ENCODE measurements at regions not wholly inside any gene's neighbourhood (a gene's known extent, or its start where the extent isn't known, plus 50 kb on each side); places are given as distances from the start of the nearest gene placed in this dataset.

DNA sequence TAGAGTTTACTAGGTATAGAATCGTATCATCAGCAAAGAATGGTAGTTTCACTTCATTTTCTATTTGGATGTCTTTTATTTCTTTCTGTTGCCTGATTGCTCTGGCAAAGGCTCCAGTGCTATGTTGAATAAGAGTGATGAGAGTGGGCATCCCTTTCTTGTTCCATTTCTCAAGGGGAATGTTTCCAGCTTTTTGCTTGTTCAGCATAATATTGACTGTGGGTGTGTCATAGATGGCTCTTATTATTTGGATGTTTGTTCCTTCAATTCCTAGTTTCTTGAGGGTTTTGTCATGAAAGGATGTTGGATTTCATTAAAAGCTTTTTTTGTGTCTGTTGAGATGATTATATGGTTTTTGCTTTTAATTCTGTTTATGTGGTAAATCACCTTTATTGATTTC is 1114.5 kb downstream of the RAPGEF2 start:
- DNase-seq (ENCODE audit: low read depth in 2 of 2) = no peak

DNA sequence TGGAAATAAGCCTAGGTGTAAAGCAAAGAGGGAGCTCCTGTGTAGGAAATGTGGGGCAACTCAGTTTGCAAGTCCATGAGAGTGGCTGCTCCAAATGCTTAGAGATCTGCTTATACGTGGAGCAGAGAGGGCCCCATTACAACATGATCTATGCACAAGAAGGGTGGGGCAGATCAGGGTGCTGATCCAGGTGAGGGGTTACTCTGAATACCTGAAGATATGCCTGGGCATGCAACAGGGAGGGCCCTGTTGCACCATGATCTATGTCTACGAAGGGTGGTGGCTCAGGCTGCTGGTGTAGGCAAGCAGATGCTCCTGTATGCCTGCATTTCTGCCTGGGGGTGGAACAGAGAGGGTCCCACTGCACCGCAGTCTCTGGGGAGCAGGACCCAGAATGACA is 1121.2 kb downstream of the RAPGEF2 start:
- DNase-seq (ENCODE audit: low read depth in 2 of 2) = no peak

DNA sequence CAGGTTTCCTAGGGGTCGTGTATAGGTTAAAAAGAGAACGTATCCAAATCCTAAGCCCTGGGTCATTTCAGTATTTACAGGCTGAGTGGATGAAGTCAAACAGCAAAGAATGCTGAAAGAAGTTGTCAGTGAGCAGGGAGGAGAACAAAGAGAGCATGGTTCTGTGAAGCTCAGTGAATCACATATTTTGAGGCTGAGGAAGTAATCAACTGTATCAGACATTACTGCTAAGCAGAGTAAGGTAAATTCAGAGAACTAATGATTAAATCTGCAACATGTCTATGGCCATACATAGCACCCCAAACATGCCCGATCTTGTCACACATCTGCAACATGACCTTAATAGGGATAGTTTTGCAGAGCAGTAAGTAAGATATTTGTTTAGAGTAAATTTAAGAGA is 1130.3 kb downstream of the RAPGEF2 start:
- no peak for DNase-seq (ENCODE audit: low read depth in 2 of 2)

DNA sequence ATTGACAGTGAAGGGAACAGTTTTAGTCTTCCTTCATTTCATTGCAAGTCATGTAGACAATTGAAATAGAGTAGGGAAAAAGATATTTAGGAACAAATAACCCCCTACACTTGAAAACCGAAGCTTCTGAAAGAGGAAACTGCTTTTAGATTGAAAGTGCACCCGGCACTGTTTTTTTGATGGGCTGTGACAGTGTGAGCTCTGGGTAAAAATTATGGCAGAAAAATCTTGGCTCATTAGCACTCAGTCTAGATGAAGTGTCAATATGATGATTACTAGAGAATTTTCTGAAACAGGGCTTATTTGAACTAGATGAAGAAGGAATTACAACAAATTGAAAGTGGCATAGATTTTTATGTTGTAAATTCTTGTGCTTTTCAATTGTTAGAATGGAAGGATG is 1132.4 kb downstream of the RAPGEF2 start:
- DNase-seq (ENCODE audit: low read depth in 2 of 2) = no peak

DNA sequence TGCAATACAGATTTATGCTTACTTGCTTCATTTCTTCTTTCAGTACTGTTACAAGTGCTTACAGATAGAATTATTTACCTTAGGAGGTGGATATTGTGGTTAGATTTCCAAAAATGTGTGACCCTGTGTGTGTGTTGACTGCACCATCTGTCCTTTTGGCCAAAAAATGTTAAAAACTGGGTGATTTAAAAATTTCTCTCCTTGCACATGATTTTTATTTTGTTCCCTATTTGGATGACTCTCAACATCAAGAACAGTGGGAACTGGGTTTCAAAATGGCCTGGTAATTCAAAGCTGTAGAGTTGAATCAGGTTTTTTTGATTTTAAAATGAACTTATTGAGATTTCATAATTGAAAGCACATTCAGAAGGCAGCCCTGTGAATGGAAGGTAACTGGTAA is 1132.9 kb downstream of the RAPGEF2 start:
- no peak for DNase-seq (ENCODE audit: low read depth in 2 of 2)

DNA sequence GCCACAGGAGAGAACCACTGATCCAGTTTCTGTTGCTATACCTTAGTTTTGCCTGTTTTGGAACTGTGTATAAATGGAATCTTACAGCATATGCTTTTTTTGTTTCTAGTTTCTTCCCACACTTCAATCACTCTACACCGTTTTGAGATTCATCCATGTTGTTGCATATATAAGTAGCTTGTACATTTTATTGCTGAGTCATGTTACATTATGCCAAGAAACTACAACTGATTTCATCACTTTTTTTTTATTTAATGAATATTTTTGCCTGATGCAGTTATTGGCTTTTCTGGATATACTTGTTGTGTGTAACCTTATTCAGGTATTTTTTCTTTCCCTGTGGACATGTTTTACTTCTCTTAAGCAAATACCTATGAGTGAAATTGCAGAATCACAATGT is 1135.9 kb downstream of the RAPGEF2 start:
- peak in 1 of 2 experiments; percentile 2 for DNase-seq (ENCODE audit: low read depth in 2 of 2)

DNA sequence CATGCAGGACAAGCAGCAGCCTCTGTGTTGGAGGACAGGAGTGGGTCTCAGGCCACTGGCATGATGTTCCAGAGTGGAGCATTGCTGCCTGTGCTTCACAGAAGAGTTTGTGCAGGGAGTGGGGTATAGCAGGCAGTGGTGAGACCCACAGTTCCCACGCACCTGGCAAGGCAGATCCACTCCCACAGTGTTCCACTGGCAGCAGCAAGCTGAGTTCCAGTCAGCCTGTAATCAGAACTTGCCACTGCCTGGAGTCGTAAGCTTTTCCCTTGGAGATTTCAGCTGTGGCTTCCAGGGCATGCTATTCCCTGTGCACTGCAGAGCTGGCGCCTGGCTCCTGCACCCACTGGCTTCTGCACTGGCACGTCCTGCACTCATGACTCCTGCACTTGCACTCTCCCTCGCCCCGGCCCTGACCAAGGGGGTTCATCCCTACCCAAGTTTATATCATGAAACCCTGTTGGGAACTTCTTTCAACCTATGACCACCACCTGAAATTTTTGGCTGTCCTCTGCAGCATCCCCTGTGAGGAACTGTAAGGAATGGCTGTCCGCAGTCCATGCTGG is 1144.3 kb downstream of the RAPGEF2 start:
- no peak for DNase-seq (ENCODE audit: low read depth in 2 of 2)

DNA sequence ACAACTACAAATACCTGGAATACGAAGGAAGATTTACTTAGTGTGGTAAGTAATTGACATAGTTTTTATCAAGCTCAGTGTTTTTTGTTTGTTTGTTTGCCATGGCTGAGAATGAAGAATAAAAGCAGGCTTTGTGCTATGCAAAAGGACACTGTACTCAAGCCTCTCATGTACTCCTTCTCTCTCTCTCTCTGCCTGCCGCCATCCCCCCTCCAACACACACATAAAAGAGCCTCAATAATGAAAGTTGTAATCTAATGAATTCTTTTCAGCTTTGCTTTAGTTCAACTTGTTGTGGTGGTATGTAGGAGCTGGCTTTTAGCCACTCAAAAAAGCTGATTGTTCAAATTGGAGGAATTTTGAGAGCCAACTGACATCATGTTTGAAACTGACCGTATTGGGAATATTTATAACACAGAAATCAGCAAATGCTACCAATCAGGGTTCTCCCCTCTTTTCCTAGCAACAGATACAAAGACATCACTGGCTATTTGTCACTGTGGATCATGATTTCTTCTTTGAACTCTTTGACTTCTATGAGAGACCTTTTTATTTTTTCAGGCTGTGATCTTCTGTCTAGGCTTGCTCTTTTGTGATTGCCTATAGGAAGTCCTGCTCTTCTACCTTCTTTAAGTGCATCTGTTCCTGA is 1148.8 kb downstream of the RAPGEF2 start:
- DNase-seq (ENCODE audit: low read depth in 2 of 2) = no peak

DNA sequence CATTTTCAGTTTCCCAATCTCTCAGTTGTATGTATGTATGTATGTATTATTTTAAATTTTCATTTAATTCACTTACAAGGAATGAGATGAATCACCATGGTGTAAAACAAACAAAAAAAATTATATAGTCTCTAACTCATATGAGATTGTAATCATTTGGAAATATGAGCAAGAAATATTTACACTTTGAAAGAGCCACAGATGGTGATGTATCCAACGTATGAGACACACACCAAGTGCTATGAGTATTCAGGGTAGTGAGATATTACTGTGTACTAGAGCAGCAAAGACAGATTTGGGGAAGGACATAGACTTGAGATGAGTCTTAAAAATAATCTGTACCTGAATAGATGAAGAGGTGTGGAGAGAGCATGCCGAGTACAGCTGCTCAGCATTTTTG is 1154.4 kb downstream of the RAPGEF2 start:
- no peak for DNase-seq (ENCODE audit: low read depth in 2 of 2)

DNA sequence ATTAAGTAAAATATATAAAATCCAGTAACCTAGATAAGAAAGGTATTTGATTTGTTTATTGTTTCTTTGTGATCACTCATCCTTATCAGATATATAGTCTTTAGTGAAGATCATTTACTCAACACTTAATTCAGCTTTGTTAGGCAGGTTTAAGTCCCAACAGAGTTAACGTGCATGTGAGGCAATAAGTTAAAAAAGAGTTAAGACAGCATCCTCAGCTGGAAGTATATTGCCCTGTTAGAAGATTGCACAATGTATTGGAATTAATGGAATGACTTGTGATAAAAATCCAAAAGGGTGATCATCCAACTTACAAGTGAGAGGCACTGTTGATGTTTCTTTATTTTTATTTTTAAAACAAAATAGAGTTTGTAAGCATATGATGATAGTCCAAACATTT is 1162.1 kb downstream of the RAPGEF2 start:
- no peak for DNase-seq (ENCODE audit: low read depth in 2 of 2)

DNA sequence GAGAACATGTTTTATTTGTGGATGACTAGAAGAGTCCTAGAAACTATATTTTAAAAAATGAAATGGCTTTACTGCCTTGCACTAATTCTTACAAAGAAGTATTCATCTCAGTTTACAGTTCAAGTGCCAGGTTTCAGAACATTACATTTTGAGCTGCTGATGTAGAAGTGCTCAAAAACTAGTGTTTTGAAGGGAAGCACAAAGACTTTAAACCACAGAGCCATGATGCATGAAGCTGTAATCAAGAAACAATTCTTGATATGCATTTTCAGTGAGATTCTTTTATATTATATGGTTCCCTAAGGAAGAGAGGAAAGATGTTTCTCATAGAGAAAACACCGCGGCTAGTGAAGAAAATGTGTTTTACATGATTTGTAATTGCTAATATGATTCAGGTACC is 1163.0 kb downstream of the RAPGEF2 start:
- peak; percentile 20 to 22 for DNase-seq (ENCODE audit: low read depth in 2 of 2)

DNA sequence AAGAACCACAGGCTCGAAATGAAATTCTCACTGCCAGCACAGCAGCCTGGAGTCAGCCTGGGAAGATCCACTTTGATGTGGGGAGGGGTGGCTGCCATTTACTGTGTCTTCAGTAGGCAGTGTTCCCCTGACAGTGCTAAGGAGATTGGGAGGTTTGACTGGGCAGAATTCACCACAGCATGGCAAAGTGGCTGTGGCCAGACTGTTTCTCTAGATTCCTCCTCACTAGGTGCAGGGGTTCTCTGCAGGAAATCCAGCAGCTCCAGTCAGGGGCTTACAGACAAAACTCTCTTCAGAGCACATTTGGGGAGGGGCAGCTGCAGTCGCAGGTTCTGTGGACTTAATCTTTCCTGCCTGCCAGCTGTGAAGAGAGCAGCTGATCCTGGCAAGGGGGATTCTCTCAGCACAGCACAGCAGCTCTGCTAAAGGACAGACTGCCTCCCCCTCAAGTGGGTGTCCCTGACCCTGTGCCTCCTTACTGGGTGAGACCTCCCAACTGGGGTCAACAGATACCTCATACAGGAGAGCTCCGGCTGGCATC is 1174.0 kb downstream of the RAPGEF2 start:
- no peak for DNase-seq (ENCODE audit: low read depth in 2 of 2)

DNA sequence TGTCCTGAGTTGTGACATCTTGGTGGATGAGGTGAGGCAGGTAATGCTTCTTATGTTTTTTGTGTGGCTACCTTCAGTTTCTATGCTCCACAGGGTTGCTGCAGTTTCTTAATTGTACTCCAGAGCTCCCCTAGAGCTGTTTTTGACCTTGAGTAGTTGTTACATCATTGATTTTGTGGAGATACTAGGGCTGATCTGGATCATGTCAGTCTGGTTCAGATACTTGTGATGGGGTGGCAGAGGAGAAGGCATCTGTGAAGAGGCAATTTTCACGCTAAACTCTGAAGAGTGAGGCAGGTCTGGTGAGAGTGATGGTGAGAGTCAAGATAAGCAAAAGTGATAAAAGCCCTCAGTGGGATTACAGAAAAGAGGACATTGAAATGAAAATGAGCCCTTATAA is 1180.2 kb downstream of the RAPGEF2 start:
- DNase-seq (ENCODE audit: low read depth in 2 of 2) = no peak

DNA sequence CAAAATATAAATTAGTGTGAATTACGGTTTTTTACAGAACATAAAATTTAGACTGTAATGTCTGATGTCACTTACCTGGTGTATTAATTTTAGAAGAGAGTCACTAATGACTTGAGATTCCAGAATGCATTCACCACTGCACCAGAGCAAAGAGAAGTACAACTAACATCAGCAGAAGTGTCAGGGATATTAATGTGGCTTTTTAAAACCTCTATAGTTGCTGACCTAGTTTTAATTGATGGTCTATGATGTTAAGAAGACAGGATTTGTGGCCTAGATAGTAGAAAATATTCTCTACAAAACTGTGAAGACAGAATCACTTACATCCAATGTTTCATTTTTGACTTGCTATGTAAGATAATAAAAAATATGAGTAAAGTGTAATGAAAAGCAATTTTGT is 1181.6 kb downstream of the RAPGEF2 start:
- DNase-seq (ENCODE audit: low read depth in 2 of 2) = no peak

DNA sequence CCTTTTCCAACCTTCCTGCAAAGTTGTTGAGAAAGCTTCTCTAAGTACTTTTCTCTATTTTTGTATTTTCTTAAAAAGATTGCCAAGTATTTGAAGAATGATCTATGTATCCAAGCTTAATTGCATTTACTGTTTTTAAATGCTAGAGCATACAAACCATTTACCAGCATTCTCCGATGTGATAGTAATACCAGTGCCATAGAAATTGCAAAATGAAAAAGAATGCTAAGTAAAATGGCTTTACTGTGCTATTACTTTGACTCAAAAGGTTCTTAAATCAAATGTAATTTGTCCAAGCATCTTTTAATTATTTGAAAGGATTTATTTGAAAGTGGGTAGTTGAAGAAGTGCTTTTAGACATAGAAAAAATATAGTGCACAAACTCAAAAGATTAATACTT is 1183.2 kb downstream of the RAPGEF2 start:
- no peak for DNase-seq (ENCODE audit: low read depth in 2 of 2)

DNA sequence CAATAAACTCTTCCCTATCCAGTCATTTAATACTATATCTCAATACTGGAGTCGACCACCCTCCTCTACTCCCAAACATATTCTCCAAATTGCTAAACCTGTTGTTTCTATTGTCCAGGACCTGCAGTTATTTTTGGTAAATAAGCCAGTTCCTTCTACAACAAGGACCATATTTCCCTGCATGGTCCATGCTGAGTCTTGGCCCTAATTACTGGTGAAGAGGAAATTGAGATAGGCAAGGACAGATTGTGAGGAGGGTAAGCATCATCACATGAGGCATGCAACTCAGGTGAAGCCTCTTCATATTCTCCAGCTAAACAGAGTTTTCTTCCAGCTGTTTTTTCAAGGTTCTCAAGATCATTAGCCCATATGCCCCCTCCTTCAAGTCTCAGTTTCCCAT is 1193.6 kb downstream of the RAPGEF2 start:
- no peak for DNase-seq (ENCODE audit: low read depth in 2 of 2)

DNA sequence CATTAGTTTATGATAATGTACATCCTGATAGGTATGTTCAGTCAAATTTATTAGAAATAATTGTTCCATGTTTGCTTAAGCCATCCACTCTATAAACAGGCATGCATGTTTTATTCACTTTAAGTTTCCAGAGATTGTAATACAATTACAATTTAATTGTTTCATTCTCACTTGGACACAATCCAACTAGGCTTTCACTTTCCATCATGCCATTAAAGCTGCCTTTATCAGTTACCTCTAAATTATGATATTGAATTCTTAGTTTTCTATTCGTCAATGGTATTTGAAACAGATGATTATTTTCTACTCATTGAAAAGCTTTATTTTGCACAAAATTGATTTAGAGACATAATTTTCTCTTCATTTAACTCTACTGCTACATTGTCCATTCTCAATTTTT is 1196.3 kb downstream of the RAPGEF2 start:
- no peak for DNase-seq (ENCODE audit: low read depth in 2 of 2)

DNA sequence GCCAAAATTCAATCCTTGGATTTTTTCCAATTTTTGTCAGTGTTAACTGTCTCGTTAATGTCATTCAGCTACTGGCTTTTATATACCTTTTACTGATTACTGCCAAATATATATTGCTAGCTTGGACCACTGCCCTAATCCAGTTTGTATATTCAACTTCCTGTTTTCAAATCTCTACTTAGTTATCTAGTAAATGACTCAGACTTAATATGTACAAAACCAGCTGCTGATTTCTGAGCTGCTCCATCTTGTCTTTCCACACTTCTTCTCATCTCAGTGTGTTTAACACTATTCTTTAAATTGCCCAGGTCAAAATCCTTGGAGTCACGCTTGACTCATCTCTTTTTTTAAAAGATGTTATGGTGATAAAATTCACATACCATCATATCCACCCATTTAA is 1196.7 kb downstream of the RAPGEF2 start:
- no peak for DNase-seq (ENCODE audit: low read depth in 2 of 2)

DNA sequence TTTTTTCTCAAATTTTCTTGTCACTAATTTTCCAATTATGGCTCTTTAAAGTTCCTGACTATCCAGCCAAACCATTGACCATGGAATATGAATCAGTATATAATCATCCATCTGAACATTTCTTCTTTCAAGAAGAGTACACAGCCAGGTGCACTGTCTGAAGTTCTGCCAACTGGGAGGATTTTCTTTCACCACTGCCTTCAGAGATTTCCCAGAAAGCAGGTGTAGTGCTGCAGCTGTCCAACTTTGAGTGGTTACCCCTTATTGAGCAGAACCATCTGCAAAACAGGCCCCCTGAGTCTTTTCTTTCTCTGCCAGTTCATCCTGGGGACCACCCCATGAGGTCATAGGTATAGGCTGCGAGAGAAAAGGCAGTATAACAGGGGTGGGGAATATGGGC is 1213.2 kb downstream of the RAPGEF2 start:
- DNase-seq (ENCODE audit: low read depth in 2 of 2) = no peak

DNA sequence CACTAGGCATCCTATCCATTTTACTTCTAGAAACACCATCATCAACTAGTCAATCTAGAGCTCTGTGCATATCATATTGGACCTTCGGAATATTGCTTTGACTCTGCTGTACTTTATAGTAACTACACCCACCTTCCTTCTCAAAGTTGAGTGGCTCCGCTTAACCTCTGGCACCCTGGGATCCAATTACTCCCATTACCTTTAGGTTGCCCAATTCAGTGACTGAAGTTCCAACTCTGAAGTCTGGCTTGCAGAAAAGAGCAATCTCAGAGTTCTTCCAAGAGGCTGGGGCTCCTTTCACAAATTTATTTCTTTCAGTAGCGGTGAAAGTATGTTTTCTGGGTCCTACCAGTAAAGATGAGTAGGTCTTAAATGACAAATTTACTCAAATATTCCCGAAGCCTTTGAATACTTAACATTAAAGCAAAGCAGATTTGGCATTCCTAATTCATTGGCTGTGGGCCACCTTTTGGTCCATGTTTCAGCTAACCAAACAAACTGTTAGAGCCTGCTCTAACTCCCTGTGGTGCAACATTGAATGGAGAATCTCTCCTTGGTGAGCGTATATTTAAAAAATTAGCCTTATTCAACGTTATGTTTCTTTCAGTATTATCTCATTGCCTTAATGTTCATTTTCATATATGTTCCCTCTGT is 1215.8 kb downstream of the RAPGEF2 start:
- no peak for DNase-seq (ENCODE audit: low read depth in 2 of 2)

DNA sequence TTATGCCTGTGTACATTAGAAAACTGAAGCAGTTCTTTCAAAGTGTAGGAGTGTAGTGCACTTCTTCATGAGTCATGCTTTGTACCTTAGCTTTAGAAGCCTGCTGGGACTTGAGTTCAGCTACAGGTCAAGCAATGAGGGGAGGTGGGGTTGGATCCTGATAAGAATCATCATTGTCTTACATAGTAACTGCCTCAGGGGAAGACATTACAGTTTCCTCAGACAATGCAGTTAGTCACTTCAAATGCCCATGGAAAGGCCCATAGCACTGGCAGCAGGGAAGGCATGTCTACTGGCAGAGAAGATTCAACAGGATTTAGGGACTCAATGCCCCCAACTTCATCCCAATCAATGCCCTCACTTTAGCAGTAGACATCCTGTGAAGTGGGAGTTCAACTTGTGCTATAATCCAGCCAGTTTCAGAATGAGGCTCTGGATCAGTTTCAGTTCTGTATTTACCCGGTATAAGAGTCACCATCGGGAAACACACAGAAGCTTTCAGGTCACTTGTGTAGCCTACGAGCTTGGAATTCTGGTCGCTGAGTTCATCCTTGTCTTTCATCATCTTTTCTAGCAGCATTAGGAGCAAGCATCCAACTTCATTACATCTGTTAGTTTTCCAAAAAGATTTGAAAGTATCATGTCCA is 1216.5 kb downstream of the RAPGEF2 start:
- no peak for DNase-seq (ENCODE audit: low read depth in 2 of 2)

DNA sequence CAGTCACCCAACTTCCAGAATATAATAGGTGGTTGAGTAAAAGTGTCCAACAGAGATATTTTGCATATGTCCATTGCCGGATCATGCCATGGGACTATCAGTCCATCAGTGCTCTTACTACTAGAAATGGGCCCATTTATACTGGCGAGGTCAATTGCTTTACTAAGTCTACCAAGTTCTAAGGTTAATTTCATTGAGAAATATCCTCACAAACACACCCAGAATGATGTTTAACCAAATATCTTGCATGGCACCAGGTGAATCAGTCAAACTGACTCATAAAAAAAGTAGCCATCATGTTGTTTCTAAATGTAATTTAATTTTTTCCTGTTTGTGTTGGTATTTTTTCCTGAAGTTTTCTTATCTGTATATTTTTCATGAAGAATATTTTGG is 1217.0 kb downstream of the RAPGEF2 start:
- DNase-seq (ENCODE audit: low read depth in 2 of 2) = no peak

DNA sequence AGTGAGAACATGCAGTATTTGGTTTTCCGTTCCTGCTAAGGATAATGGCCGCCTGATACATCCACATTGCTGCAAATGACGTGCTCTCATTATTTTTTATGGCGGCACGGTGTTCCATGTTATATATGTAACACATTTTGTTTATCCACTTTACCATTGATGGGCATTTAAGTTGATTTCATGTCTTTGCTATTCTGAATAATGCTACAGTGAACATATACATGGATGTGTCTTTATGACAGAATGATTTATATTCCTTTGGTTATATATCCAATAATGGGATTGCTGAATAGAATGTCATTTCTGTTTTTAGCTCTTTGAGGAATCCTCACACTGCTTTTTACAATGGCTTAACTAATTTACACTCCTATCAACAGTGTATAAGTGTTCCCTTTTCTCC is 1223.2 kb downstream of the RAPGEF2 start:
- no peak for DNase-seq (ENCODE audit: low read depth in 2 of 2)
